SH-SY5Y (cell line): ENCODE measurements at regions not wholly inside any gene's neighbourhood (a gene's known extent, or its start where the extent isn't known, plus 50 kb on each side); places are given as distances from the start of the nearest gene placed in this dataset.

ENCODE experiments used
- GATA2 ChIP-seq: IDR thresholded peaks from 2 replicates; pipeline ENCODE4 v1.6.1; 2011; ENCODE audit warnings: mild to moderate bottlenecking, low read depth, low read length
- GATA3 ChIP-seq: IDR thresholded peaks from 2 replicates; pipeline ENCODE4 v1.6.1; 2011; ENCODE audit warnings: low read depth, mild to moderate bottlenecking, low read length, moderate library complexity

- no peak for TF ChIP-seq GATA2
- TF ChIP-seq GATA3 = no peak
Observed at GRCh38 chr14:85024931-85025330, 505.0 kb upstream of the FLRT2 start.
